RCC 7860 (cell line): ENCODE measurements at regions not wholly inside any gene's neighbourhood (a gene's known extent, or its start where the extent isn't known, plus 50 kb on each side); places are given as distances from the start of the nearest gene placed in this dataset.

Source experiments
- DNase-seq: peaks from one replicate; pipeline ENCODE4 v3.0.0-alpha.2; 2015; ENCODE audit warnings: low spot score
- FAIRE-seq: peaks from 2 replicates; lab custom pipeline; 2012; peaks lifted over from hg19 to GRCh38; lab: Jason Lieb, UNC

DNA sequence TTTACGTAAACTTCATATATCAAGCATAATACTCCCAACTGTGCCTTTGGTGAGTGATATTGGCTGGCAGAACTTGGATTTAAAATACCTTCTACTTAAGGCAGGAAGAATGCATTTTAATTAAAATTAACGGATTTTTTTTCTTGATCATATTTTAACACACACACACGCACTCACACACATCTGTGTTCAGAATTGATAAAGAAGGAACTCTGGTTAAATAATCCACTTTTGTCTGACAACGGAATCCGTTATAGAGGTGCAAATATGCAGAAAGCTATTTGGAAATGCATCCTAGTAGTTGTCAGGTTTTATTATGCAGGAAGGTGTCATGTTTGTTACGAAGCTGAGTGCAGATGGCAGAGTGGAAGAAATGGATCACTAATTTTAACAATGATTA is 105.5 kb upstream of the ZNF536 start:
- FAIRE-seq, result no peak
- DNase-seq, result no peak

DNA sequence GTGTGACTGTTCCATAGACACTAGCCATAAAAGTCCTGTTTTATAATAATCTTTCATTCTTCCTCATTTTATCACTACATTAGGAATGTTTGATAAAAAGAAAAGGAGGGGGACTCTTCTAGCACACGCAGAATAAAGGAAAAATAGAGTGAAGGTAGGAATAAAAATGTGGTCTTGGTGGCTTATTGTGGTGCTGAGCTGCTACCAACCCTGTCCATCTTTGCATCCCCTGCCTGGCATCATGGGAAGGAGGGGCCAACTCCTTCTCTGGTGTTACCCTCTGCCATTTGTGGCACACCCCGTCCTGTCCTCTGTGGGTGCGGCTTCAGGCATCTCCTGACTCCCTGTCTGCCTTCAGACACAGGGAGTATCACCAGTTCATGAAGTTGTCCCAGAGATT is 104.9 kb upstream of the ZNF536 start:
- DNase-seq (no peak), FAIRE-seq (no peak)

DNA sequence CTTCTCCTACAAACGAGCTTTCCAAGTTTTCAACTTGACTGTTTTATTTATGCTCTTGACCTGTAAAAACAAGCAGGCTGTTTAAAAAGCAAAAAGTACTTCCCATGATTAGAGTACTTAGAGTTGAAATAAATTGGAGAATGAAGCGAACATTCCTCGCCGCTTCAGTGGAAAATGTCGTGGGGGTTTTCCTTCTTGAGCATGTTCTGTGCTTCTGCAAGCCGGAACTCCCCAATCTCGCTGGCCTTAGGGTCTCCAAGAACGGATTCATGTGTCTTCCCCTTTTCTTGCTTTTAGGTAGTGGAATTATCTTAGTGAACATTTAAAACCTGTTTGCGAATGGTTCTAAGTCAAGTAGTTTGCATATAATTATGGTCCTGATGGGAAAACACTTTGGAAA is 103.6 kb upstream of the ZNF536 start:
- FAIRE-seq (no peak), DNase-seq (no peak)

DNA sequence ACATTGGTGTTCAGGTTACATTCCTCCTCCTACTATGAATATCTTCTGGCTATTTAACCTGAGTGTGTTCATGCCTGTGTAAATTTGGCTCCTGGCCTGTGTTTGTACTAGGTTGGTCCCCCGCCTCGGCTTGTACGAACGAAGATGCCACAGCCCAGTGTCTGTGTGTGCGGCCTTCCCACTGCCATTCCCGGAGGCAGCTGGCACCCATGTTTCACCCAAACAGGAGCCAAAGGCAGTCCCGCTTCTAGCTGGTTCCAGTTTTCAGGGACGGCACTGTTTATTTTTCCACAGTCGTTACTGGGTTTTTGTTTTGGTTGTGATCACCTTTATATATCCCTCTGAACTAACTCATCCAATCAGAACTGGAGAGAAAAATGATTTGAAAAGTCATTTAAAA is 102.5 kb upstream of the ZNF536 start:
- DNase-seq (no peak), FAIRE-seq (no peak)

DNA sequence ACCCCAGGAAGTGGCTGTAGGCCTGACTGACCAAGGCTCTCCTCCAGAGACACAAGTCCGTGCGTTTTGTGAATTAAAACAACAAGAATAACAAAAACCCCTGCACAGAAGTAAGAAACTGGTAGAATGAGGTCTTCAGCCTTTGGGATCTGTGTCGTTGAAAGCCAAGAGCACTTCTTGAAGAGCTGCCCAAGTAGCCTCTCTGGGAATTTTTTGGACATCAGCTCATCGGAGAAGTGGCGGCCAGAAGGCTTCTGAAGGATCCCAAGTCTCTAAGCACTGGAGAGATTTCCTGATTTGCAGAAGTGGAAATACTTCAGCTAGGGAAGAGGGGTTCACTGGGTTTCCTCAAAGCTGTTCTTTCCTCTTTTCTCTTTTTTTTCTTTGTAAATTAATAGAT is 100.4 kb upstream of the ZNF536 start:
- DNase-seq, result no peak
- FAIRE-seq, result no peak

- FAIRE-seq (no peak), DNase-seq (no peak)
Observed at GRCh38 chr19:30272554-30272953, 99.6 kb upstream of the ZNF536 start.

GRCh38 chr19:30273184-30273583 is 99.0 kb upstream of the ZNF536 start:
- DNase-seq, result no peak
- no peak for FAIRE-seq

DNA sequence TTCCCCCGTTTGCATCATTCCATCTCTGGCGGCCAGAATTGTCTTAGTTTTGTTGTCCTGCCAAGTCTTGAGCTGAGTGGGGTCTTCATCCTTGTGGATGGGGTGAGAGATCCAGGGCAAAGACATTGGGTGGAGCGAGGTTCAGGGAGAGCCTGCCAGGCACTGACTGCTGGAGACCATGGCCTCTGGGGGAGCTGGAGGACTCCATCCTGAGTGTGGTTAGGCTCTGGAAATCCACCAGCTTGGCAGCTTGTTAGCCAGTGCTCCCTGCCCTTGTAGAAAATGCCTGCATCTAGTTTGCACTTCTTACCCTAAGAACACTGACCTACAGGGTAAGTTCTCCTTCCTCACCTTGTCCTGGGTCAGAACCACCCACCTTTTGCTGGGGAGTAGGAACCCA is 97.2 kb upstream of the ZNF536 start:
- no peak for DNase-seq
- FAIRE-seq, result no peak

- DNase-seq (no peak), FAIRE-seq (no peak)
Observed at GRCh38 chr19:30276011-30276882, 95.9 kb upstream of the ZNF536 start.

DNA sequence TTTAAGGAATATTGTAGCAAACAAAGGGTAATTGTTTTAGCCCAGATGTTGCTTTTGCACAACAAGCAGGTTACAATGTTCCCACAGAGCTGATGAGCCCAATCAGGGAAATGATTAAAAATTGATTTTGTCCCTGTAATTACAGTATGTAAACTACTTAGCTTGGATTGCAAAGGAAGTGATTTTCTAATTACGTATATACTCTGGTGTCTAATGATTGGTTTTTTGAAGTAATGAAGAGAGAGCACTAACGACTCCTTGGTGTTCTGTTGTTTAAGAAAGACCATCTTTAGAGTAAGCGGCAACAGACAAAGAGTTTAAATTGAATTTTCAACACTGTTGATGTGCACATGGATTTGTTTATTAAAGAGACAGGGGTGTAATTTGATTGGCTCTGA is 95.3 kb upstream of the ZNF536 start:
- no peak for FAIRE-seq
- no peak for DNase-seq

GRCh38 chr19:30277941-30278881 is 94.0 kb upstream of the ZNF536 start:
- FAIRE-seq, result no peak

GRCh38 chr19:30278882-30279254 is 93.3 kb upstream of the ZNF536 start:
- no peak for DNase-seq
- FAIRE-seq, result no peak

More at GRCh38 chr19:30277941-30278881, 94.0 kb upstream of the ZNF536 start:
- DNase-seq, result no peak

- DNase-seq, result no peak
- FAIRE-seq, result no peak
Observed at GRCh38 chr19:30280018-30280417, 92.2 kb upstream of the ZNF536 start.

DNA sequence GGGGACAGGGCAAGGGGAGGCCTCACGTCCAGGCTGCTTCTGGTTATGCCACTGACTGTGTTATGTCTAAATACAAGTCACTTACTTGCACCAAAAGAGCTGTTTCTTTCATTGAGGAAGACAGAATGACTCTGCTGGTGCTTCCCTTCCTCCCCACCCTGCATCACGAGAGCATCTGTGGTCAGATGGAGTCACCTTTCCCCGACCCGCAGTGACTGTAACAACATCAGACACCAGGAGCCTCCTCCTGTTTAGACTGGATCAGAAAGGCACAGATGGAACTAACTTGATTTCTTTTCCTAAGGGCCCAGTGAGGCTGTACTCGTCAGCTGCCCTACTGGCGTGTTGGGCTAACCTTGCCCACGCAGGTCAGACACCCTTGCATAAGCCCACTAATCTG is 90.3 kb upstream of the ZNF536 start:
- FAIRE-seq (no peak), DNase-seq (no peak)

- DNase-seq, result no peak
- FAIRE-seq, result no peak
Observed at GRCh38 chr19:30283556-30283955, 88.6 kb upstream of the ZNF536 start.

GRCh38 chr19:30284209-30284608 is 88.0 kb upstream of the ZNF536 start:
- no peak for FAIRE-seq
- no peak for DNase-seq

DNA sequence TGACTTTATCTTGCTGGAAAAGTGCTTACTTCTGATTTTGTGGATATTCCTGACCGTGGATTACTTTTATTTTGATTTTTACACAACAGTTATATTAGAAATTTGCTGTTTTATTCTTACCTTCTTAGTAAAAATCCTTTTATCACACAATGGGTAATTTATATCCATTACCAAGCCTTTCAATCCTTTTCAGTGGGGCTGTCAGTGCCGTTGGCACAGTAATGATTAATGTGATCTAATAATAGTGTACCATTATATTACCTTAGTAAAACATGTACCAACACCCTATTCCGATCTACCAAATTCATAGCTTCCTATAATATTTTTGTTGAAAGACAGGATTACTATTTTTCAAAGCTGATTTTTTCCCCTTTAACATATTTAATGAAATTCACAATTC is 87.3 kb upstream of the ZNF536 start:
- DNase-seq (no peak), FAIRE-seq (no peak)

DNA sequence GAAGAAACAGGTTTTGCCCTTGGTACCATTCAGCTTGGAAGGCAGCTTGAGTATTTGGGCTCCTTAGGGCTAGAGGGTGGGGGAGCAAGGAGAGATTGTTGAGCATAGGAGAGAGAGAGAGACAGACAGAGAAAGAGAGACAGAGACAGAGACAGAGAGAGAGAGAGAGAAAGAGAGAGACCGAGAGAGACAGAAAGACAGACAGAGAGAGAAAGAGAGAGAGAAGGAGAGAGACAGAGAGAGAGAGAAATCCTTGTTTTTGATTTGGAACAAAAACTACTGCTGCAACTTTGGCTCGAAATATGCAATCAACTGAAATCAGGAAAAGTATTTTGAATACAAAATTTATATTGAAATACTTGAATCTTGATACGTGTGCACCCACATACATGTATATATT is 85.8 kb upstream of the ZNF536 start:
- DNase-seq, result no peak
- no peak for FAIRE-seq

GRCh38 chr19:30287259-30287658 is 84.9 kb upstream of the ZNF536 start:
- no peak for FAIRE-seq
- no peak for DNase-seq

DNA sequence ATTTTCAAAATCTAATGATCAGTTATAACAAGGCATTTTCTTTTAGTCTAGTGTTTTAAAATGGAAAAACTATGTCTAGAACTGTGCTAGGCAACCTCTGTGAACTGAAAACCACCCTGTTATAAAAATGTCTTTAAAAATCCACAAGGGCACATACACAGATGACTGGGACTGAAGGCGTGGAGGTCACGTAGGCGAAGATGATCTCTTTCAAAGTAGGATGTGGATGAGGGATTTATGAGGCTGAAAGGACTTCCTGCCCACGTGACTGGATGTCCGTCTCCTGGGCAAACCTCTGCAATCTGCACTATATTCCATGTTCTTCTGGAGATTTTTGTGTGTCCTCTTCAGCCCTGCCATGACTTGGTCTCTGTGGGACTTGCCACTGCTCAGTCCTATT is 84.2 kb upstream of the ZNF536 start:
- DNase-seq (no peak), FAIRE-seq (no peak)

- no peak for FAIRE-seq
Observed at GRCh38 chr19:30288911-30289310, 83.3 kb upstream of the ZNF536 start.

GRCh38 chr19:30289336-30289735 is 82.8 kb upstream of the ZNF536 start:
- DNase-seq, result no peak
- FAIRE-seq, result no peak

More at GRCh38 chr19:30288911-30289310, 83.3 kb upstream of the ZNF536 start:
- DNase-seq, result no peak
